Esophagus mucosa (tissue), 1 donor: ENCODE measurements at regions not wholly inside any gene's neighbourhood (a gene's known extent, or its start where the extent isn't known, plus 50 kb on each side); places are given as distances from the start of the nearest gene placed in this dataset.
"Not testable (repeated sequence)": the region's sequence is repeated elsewhere in the genome, so short reads cannot be mapped to it uniquely, and the experiment has no call there.

Source experiments
- ATAC-seq: fragments of 200-7000 bp; cut with Tn5 transposase; one replicate; pipeline ENCODE4 v1.9.1; 2020
- donor health status: DM: yes; HTN: yes; CAD: no.

GRCh38 chr1:149279015-149279414 is 175.7 kb upstream of the NBPF9 start:
- not testable (repeated sequence) for ATAC-seq

GRCh38 chr1:149279512-149279911 is 176.2 kb upstream of the NBPF9 start:
- ATAC-seq, result not testable (repeated sequence)

GRCh38 chr1:149284773-149285172 is 181.4 kb upstream of the NBPF9 start:
- not testable (repeated sequence) for ATAC-seq

GRCh38 chr1:149285205-149285604 is 181.9 kb upstream of the NBPF9 start:
- peak; percentile 13 for ATAC-seq

- peak; percentile 70 for ATAC-seq
Observed at GRCh38 chr1:149285638-149286037, 182.3 kb upstream of the NBPF9 start.

GRCh38 chr1:149288580-149288979 is 185.2 kb upstream of the NBPF9 start:
- peak; percentile 82 for ATAC-seq

- ATAC-seq, result not testable (repeated sequence)
Observed at GRCh38 chr1:149300478-149301218, 174.2 kb upstream of the NBPF19 start.

GRCh38 chr1:149301282-149301681 is 173.6 kb upstream of the NBPF19 start:
- not testable (repeated sequence) for ATAC-seq

GRCh38 chr1:149304796-149305195 is 170.0 kb upstream of the NBPF19 start:
- peak; percentile 75 for ATAC-seq

- not testable (repeated sequence) for ATAC-seq
Observed at GRCh38 chr1:149307640-149308039, 167.2 kb upstream of the NBPF19 start.

GRCh38 chr1:149314921-149315320 is 159.9 kb upstream of the NBPF19 start:
- ATAC-seq, result not testable (repeated sequence)

GRCh38 chr1:149320971-149321731 is 153.7 kb upstream of the NBPF19 start:
- ATAC-seq, result peak; percentile 50

- not testable (repeated sequence) for ATAC-seq
Observed at GRCh38 chr1:149321732-149322016, 153.2 kb upstream of the NBPF19 start.

GRCh38 chr1:149330081-149330335 is 144.8 kb upstream of the NBPF19 start:
- ATAC-seq, result not testable (repeated sequence)

GRCh38 chr1:149336082-149336481 is 138.8 kb upstream of the NBPF19 start:
- ATAC-seq, result not testable (repeated sequence)

- peak; percentile 44 for ATAC-seq
Observed at GRCh38 chr1:149338221-149338691, 136.6 kb upstream of the NBPF19 start.

- not testable (repeated sequence) for ATAC-seq
Observed at GRCh38 chr1:149338698-149339097, 136.1 kb upstream of the NBPF19 start.

- ATAC-seq, result not testable (repeated sequence)
Observed at GRCh38 chr1:149349448-149349847, 125.4 kb upstream of the NBPF19 start.

- ATAC-seq, result peak; percentile 52
Observed at GRCh38 chr1:149352205-149352604, 122.6 kb upstream of the NBPF19 start.

- not testable (repeated sequence) for ATAC-seq
Observed at GRCh38 chr1:149354579-149354978, 120.3 kb upstream of the NBPF19 start.

GRCh38 chr1:149355748-149356147 is 119.1 kb upstream of the NBPF19 start:
- ATAC-seq, result not testable (repeated sequence)

- peak; percentile 64 for ATAC-seq
Observed at GRCh38 chr1:149356152-149356551, 118.7 kb upstream of the NBPF19 start.

GRCh38 chr1:149360351-149360750 is 114.5 kb upstream of the NBPF19 start:
- ATAC-seq, result not testable (repeated sequence)

- ATAC-seq, result not testable (repeated sequence)
Observed at GRCh38 chr1:149361310-149361709, 113.5 kb upstream of the NBPF19 start.
